HG02938 (cell line): ENCODE measurements at regions not wholly inside any gene's neighbourhood (a gene's known extent, or its start where the extent isn't known, plus 50 kb on each side); places are given as distances from the start of the nearest gene placed in this dataset.
"Not testable (repeated sequence)": the region's sequence is repeated elsewhere in the genome, so short reads cannot be mapped to it uniquely, and the experiment has no call there.

Experiments
- ATAC-seq: cut with Tn5 transposase; IDR thresholded peaks from one replicate; pipeline ENCODE4 v1.9.1; 2021; ENCODE audit warnings: mild to moderate bottlenecking, moderate library complexity; ENCODE audit not compliant: unreplicated experiment

- peak; percentile 60 for ATAC-seq
Measured at GRCh38 chr14:30355431-30355913, 203.5 kb upstream of the G2E3 start.

GRCh38 chr14:30356438-30357202 is 202.3 kb upstream of the G2E3 start:
- no peak for ATAC-seq

GRCh38 chr14:30357791-30358190 is 201.2 kb upstream of the G2E3 start:
- no peak for ATAC-seq

- ATAC-seq = no peak
Measured at GRCh38 chr14:30362369-30363218, 196.4 kb upstream of the G2E3 start.

- not testable (repeated sequence) for ATAC-seq
Measured at GRCh38 chr14:30363219-30363880, 195.6 kb upstream of the G2E3 start.

GRCh38 chr14:30369502-30370180 is 189.3 kb upstream of the G2E3 start:
- ATAC-seq = no peak

- ATAC-seq = no peak
Measured at GRCh38 chr14:30373053-30373452, 185.9 kb upstream of the G2E3 start.

GRCh38 chr14:30373526-30373925 is 185.4 kb upstream of the G2E3 start:
- no peak for ATAC-seq

GRCh38 chr14:30375296-30375892 is 183.6 kb upstream of the G2E3 start:
- ATAC-seq = peak; percentile 92

GRCh38 chr14:30381861-30382480 is 177.0 kb upstream of the G2E3 start:
- ATAC-seq = no peak

GRCh38 chr14:30385925-30386324 is 173.0 kb upstream of the G2E3 start:
- no peak for ATAC-seq

GRCh38 chr14:30387871-30388270 is 171.1 kb upstream of the G2E3 start:
- no peak for ATAC-seq

GRCh38 chr14:30389134-30389876 is 169.7 kb upstream of the G2E3 start:
- ATAC-seq = no peak

GRCh38 chr14:30389877-30390385 is 169.0 kb upstream of the G2E3 start:
- ATAC-seq = no peak

- ATAC-seq = no peak
Measured at GRCh38 chr14:30395065-30395464, 163.9 kb upstream of the G2E3 start.

- ATAC-seq = no peak
Measured at GRCh38 chr14:30402846-30403245, 156.1 kb upstream of the G2E3 start.

- ATAC-seq = no peak
Measured at GRCh38 chr14:30403791-30404190, 155.2 kb upstream of the G2E3 start.

- ATAC-seq = not testable (repeated sequence)
Measured at GRCh38 chr14:30409508-30410015, 149.4 kb upstream of the G2E3 start.

GRCh38 chr14:30410986-30411385 is 148.0 kb upstream of the G2E3 start:
- ATAC-seq = no peak
